Stimulated activated CD4-positive, alpha-beta T cell treated with anti-CD3 and anti-CD28 coated beads, Interleukin-4, amount 100 ng/mL, for 48 hours (primary cell): ENCODE measurements at regions not wholly inside any gene's neighbourhood (a gene's known extent, or its start where the extent isn't known, plus 50 kb on each side); places are given as distances from the start of the nearest gene placed in this dataset.
"Not testable (repeated sequence)": the region's sequence is repeated elsewhere in the genome, so short reads cannot be mapped to it uniquely, and the experiment has no call there.

Source experiments
- DNase-seq, 2 donors: peaks; one replicate each; pipeline ENCODE4 v3.0.0-alpha.2; 2020; ENCODE audit warnings: low read depth in 2 of 2

DNA sequence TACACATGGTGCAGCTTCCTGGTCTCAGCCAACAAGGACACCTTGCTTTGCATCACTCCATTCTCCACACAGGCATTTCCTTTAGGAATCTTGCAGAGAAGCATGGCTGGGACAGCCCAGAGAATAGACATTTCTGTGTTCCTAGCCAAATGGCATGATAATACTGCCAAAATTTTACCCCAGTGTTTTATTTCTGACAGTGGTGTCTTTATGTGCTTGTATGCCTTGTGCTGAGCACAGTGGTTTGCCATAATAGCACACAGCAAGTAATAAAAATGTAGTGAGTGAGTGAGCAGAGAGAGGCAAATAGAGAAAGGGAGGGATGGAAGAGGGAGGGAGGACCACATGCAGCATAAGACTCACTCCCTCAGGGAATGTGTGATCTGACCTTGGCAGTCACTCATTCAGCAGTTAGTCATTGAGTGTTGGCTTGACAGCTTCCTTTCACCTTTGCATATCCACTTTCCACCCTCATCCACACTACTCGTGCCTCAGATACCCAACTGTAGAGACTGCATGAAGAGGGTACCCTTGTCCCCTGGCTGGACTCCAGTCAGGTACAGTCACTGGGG, 212.8 kb upstream of the CCDC196 start:
- no peak for DNase-seq

DNA sequence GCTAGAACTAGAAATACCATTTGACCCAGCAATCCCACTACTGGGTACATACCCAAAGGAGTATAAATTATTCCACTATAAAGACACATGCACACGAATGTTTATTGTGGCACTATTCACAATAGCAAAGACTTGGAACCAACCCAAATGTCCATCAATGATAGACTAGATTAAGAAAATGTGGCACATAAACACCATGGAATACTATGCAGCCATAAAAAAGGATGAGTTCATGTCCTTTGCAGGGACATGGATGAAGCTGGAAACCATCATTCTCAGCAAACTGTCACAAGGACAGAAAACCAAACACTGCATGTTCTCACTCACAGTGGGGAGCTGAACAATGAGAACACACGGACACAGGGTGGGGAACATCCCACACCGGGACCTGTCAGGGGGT, 207.8 kb upstream of the CCDC196 start:
- DNase-seq = not testable (repeated sequence)

DNA sequence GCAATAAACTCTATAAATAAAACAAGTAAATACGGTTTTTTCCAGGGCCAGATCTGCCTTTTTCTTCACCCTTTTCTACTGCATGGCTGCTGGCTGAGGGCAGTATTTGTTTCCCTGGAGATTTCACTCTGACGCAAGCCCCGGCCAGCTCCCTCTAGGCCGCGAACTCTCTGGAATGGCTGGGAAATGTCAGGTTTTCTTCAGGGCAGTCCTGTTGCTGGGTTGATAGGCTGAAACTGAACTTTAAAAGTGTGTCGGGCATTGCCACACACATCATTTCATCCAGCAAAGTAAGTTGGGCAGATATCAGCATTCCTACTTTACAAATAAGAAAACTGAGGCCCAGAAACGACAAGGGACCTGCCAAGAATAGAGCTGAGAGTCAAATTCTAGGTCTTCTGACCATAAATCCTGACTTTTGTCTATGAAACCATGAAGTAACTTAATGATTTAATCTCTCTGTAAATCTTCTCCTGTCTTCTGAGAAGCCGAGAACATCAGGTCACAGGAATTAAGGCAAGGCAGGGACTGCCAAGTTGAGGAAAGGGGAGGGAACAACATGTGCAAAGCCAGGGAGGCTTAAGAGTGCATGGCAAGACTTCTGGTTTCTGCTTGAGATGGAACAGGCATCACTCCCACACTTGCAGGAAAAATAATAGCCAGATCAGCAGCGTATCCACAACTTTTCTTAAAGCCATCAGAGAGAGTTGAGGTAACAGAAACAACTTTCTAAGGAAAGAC, 205.0 kb upstream of the CCDC196 start:
- no peak for DNase-seq

GRCh38 chr14:66284346-66284745, 201.8 kb upstream of the CCDC196 start:
- no peak for DNase-seq

DNA sequence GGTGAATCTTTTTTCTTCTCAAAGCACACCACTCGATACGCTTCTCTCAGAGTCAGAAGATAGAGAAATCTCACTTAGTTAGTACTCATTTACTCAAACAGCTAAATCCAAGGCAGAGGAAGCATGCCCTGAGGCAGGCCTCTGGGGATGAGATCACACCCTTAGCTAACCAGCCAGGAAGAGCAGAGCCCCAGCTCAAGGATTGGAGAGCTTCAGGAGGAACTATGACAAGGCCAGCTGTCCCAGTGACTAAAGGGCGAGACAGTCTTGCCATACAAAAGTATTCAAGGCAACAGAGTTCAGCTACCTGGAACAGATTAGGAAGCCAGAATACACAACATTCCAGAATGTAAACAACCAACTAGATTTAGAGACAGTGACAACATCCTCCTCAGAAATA, 197.7 kb upstream of the CCDC196 start:
- DNase-seq = no peak

GRCh38 chr14:66291756-66292155, 194.4 kb upstream of the CCDC196 start:
- DNase-seq = no peak

- DNase-seq = no peak
These were observed 192.6 kb upstream of the CCDC196 start for GRCh38 chr14:66293533-66294105.

DNA sequence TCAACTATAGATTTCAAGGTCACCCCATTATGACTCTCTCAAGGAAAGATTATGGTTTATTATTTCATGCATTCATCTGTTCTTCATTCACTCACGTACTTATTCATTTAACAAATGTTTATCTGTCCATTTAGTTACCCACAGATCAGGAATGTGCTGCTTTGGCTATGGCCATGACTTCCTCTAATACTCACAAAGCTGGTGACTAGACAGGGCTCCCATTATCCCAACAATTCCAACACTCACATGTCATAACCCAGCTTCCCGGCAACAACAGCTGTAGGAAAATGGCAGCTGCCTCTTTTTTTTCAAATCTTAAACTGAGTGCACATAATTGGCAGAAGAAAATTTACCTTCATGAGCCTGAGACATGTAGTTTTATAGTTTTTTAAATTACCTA, 190.8 kb upstream of the CCDC196 start:
- DNase-seq = no peak

DNA sequence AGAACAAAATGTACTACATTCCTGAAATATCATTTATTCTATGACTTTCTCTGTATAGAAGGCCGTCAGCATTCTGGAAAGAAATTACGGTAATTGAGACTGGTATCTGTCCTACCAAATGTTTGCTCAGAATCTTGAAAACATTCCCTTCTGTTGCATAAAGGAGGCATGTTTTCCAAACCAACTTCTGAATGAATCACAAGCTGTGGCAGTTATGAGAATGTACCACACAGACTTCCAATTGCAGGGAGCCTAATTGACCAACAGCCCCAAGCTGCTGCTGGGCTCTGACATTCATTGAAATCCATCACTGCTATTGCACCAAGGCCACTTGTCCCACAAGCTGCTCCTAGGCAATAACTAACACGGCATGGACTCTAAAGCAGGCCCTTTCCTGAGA, 185.3 kb upstream of the CCDC196 start:
- no peak for DNase-seq

DNA sequence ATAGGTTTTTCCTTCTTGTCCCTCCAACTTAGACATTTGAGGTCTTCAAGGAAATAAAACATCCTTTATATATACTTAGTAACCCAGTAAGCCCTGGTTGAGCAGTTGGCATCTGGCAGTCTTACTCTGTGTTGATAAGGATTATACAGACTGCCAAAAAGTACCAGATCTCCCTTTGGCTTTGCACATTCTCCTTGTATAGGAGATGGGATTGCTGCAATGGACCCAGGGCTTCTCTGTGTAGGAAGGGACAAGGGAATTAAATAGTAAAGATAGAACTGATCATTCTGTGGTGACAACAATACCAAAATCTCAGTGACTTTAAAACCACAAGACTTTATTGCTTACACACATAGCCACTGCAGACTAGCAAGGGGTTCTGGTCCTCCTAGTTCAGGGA, 180.1 kb upstream of the CCDC196 start:
- DNase-seq = no peak

GRCh38 chr14:66311058-66311457, 175.1 kb upstream of the CCDC196 start:
- DNase-seq = no peak

GRCh38 chr14:66311990-66312389, 174.2 kb upstream of the CCDC196 start:
- DNase-seq = no peak

- no peak for DNase-seq
These were observed 173.7 kb upstream of the CCDC196 start for GRCh38 chr14:66312451-66312850.

DNA sequence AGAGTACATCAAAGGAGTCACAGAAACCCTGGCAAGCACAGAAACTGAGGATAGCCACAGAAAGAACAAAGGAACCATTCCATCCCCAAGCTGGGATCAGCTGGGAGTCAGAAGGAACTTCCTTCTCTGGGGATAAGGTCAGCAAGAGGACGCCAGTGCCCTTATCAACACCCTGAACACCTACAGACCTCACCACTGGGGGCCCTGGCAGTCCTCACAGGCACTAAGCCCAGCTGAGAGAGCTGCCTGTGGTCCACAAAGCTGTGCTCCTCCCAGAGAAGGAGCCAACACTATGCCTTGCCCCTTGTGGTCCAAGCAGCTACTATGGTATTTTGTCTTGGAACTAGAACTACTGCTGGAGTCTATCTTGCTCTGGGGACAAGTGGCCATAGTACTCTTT, 171.1 kb upstream of the CCDC196 start:
- DNase-seq = no peak

GRCh38 chr14:66315548-66315947, 170.6 kb upstream of the CCDC196 start:
- no peak for DNase-seq

DNA sequence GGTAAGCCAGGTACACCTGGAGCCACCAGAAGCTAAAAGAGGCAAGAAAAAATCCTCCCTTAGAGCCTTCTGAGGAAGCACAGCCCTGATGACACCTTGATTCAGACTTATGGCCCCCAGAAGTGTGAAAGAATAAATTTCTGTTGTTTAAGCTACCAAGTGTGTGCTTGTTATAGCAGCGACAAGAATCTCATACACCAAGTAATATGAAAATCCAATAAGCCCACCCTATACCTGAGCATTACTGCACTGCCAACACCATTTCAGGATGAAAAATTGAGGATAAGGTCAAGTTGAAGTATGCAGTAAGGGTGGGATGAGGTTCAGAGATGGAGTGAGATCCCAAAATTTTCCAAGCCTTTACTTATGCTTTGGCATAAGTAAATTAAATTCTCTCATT, 163.6 kb upstream of the CCDC196 start:
- no peak for DNase-seq

- no peak for DNase-seq
These were observed 155.9 kb upstream of the CCDC196 start for GRCh38 chr14:66330228-66330627.

GRCh38 chr14:66330916-66331315, 155.3 kb upstream of the CCDC196 start:
- no peak for DNase-seq

GRCh38 chr14:66333293-66333692, 152.9 kb upstream of the CCDC196 start:
- not testable (repeated sequence) for DNase-seq

GRCh38 chr14:66341239-66341638, 144.9 kb upstream of the CCDC196 start:
- no peak for DNase-seq

GRCh38 chr14:66345986-66346385, 140.2 kb upstream of the CCDC196 start:
- no peak for DNase-seq

DNA sequence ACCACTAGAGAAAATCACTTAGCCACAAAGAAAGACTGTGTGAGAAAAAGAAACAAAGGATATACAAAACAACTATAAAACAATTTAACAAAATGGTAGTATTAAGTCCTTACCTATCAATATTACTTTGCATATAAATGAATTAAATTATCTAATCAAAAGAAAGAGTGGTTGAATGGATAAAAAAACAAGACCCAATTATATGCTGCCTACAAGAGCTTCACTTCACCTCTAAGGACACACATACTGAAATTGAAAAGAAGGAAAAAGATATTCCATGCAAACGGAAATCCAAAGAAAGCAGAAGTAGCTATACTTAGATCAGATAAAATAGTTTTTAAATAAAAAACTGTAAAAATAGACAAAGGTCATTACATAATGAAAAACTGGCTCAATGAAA, 134.9 kb upstream of the CCDC196 start:
- no peak for DNase-seq

DNA sequence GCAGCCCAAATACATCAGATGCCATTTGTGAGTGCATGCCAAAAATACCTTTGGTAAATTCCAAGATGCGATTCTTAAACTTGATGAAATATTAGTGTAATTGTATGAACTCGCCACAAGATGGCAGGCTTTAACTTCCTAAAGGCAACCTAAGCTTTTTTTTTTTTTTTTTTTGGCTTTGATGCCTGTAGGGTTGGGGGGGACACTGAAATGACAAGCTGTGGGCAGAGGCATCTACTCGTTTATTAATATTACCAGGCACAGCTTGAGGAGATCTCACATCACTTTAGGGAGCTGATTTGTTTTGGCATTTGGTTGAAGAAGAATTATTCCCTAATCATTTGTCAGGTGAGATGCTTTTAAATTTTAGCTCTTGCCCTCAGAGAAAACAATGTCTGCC, 126.7 kb upstream of the CCDC196 start:
- peak in 1 of 2 donors; percentile 2 for DNase-seq
